ENCODE measurements at regions not wholly inside any gene's neighbourhood (a gene's known extent, or its start where the extent isn't known, plus 50 kb on each side); places are given as distances from the start of the nearest gene placed in this dataset.

GRCh38 chr9:126089789-126090188 lies 236.8 kb upstream of the MVB12B start:
- no peak for DNase-seq (ENCODE audit: low read depth, low spot score)

GRCh38 chr9:126093771-126094170 lies 232.9 kb upstream of the MVB12B start:
- peak; percentile 4 for DNase-seq (ENCODE audit: low read depth, low spot score)

GRCh38 chr9:126095546-126096190 lies 231.0 kb upstream of the MVB12B start:
- DNase-seq (ENCODE audit: low read depth, low spot score), result no peak

GRCh38 chr9:126096340-126096739 lies 230.3 kb upstream of the MVB12B start:
- no peak for DNase-seq (ENCODE audit: low read depth, low spot score)

GRCh38 chr9:126097679-126098078 lies 228.9 kb upstream of the MVB12B start:
- DNase-seq (ENCODE audit: low read depth, low spot score), result no peak

- no peak for DNase-seq (ENCODE audit: low read depth, low spot score)
Observed at GRCh38 chr9:126106404-126106803, 220.2 kb upstream of the MVB12B start.

GRCh38 chr9:126107693-126108092 lies 218.9 kb upstream of the MVB12B start:
- no peak for DNase-seq (ENCODE audit: low read depth, low spot score)

- peak; percentile 33 for DNase-seq (ENCODE audit: low read depth, low spot score)
Observed at GRCh38 chr9:126108240-126108639, 218.4 kb upstream of the MVB12B start.

GRCh38 chr9:126109575-126109974 lies 217.1 kb upstream of the MVB12B start:
- DNase-seq (ENCODE audit: low read depth, low spot score), result no peak

GRCh38 chr9:126111556-126111955 lies 215.1 kb upstream of the MVB12B start:
- no peak for DNase-seq (ENCODE audit: low read depth, low spot score)

GRCh38 chr9:126112135-126112720 lies 214.4 kb upstream of the MVB12B start:
- DNase-seq (ENCODE audit: low read depth, low spot score), result no peak

GRCh38 chr9:126113176-126113575 lies 213.5 kb upstream of the MVB12B start:
- DNase-seq (ENCODE audit: low read depth, low spot score), result no peak

- DNase-seq (ENCODE audit: low read depth, low spot score), result no peak
Observed at GRCh38 chr9:126113756-126114408, 212.7 kb upstream of the MVB12B start.

- no peak for DNase-seq (ENCODE audit: low read depth, low spot score)
Observed at GRCh38 chr9:126114409-126114760, 212.2 kb upstream of the MVB12B start.

GRCh38 chr9:126114850-126115460 lies 211.7 kb upstream of the MVB12B start:
- DNase-seq (ENCODE audit: low read depth, low spot score), result no peak

GRCh38 chr9:126116351-126117157 lies 210.1 kb upstream of the MVB12B start:
- peak; percentile 6 for DNase-seq (ENCODE audit: low read depth, low spot score)

GRCh38 chr9:126117158-126117425 lies 209.5 kb upstream of the MVB12B start:
- no peak for DNase-seq (ENCODE audit: low read depth, low spot score)

- DNase-seq (ENCODE audit: low read depth, low spot score), result no peak
Observed at GRCh38 chr9:126117631-126118030, 209.0 kb upstream of the MVB12B start.

GRCh38 chr9:126119731-126120130 lies 206.9 kb upstream of the MVB12B start:
- no peak for DNase-seq (ENCODE audit: low read depth, low spot score)

- DNase-seq (ENCODE audit: low read depth, low spot score), result no peak
Observed at GRCh38 chr9:126122901-126123616, 203.6 kb upstream of the MVB12B start.

GRCh38 chr9:126123927-126124326 lies 202.7 kb upstream of the MVB12B start:
- no peak for DNase-seq (ENCODE audit: low read depth, low spot score)

- DNase-seq (ENCODE audit: low read depth, low spot score), result no peak
Observed at GRCh38 chr9:126125177-126125576, 201.5 kb upstream of the MVB12B start.
